Liver (tissue), 8 donors: ENCODE measurements at regions not wholly inside any gene's neighbourhood (a gene's known extent, or its start where the extent isn't known, plus 50 kb on each side); places are given as distances from the start of the nearest gene placed in this dataset.

Experiments used
- DNase-seq: peaks from one replicate; pipeline ENCODE4 v3.0.0-alpha.2; 2017; ENCODE audit warnings: low spot score
- H3K27ac ChIP-seq, 2 donors: one replicate each; pipeline ENCODE4 v1.7.0; 2013; ENCODE audit warnings: inconsistent platforms in 2 of 2, low read length in 2 of 2, control low read depth in 1 of 2, low read depth in 1 of 2, mild to moderate bottlenecking in 1 of 2
- H3K27me3 ChIP-seq, 4 donors: one replicate each; pipeline versions ENCODE4 v1.6.1 to v1.7.0; 2013; ENCODE audit warnings: low read length in 3 of 4, inconsistent platforms in 1 of 4, mild to moderate bottlenecking in 1 of 4, moderate library complexity in 1 of 4; ENCODE audit not compliant: control insufficient read depth in 4 of 4, insufficient read depth in 4 of 4
- H3K36me3 ChIP-seq, 4 donors: one replicate each; pipeline versions ENCODE4 v1.6.1 to v1.7.0; 2013; ENCODE audit warnings: low read length in 3 of 4, mild to moderate bottlenecking in 3 of 4, low read depth in 1 of 4, moderate library complexity in 1 of 4; ENCODE audit not compliant: control insufficient read depth in 4 of 4, insufficient read depth in 3 of 4
- H3K4me1 ChIP-seq, 4 donors: one replicate each; pipeline versions ENCODE4 v1.6.1 to v1.7.0; 2013; ENCODE audit warnings: low read length in 3 of 4, mild to moderate bottlenecking in 3 of 4, moderate library complexity in 1 of 4; ENCODE audit not compliant: control insufficient read depth in 4 of 4, insufficient read depth in 4 of 4
- H3K4me3 ChIP-seq, 3 donors: one replicate each; pipeline versions ENCODE4 v1.6.1 to v1.7.0; 2013; ENCODE audit warnings: low read length in 3 of 3, control low read depth in 1 of 3, low read depth in 1 of 3, mild to moderate bottlenecking in 1 of 3
- H3K9ac ChIP-seq, 2 donors: one replicate each; pipeline ENCODE4 v1.7.0; 2013; ENCODE audit warnings: low read length in 2 of 2, mild to moderate bottlenecking in 2 of 2, moderate library complexity in 2 of 2, control low read depth in 1 of 2, low read depth in 1 of 2
- H3K9me3 ChIP-seq, 4 donors: one replicate each; pipeline versions ENCODE4 v1.6.1 to v1.7.0; 2013; ENCODE audit warnings: low read length in 3 of 4; ENCODE audit not compliant: control insufficient read depth in 4 of 4
- CTCF ChIP-seq: fragments of 150-350 bp; IDR thresholded peaks from 2 replicates; pipeline ENCODE4 v1.5.1; 2017; ENCODE audit warnings: improper control_type of control experiment, low read depth, low read length; ENCODE audit not compliant: missing input control
- EGR1 ChIP-seq, 2 donors: IDR thresholded peaks; 2 replicates each; pipeline ENCODE4 v1.6.1; 2016 to 2018; ENCODE audit warnings: antibody characterized with exemption in 2 of 2, low read depth in 2 of 2
- FOXA2 ChIP-seq: IDR thresholded peaks from 2 replicates; pipeline ENCODE4 v1.6.1; 2016; ENCODE audit warnings: antibody characterized with exemption
- GABPA ChIP-seq, 2 donors: IDR thresholded peaks in 1 of 2; conservative IDR thresholded peaks in 1 of 2; 2 replicates each; pipeline ENCODE4 v1.6.1; 2016; ENCODE audit warnings: antibody characterized with exemption in 2 of 2, mild to moderate bottlenecking in 1 of 2, moderate library complexity in 1 of 2
- HNF4A ChIP-seq, 2 donors: conservative IDR thresholded peaks; 2 replicates each; pipeline ENCODE4 v1.6.1; 2016; ENCODE audit warnings: antibody characterized with exemption in 2 of 2, mild to moderate bottlenecking in 2 of 2
- HNF4G ChIP-seq: IDR thresholded peaks from 2 replicates; pipeline ENCODE4 v1.6.1; 2016; ENCODE audit warnings: antibody characterized with exemption
- MAX ChIP-seq: IDR thresholded peaks from 2 replicates; pipeline ENCODE4 v1.6.1; 2016; ENCODE audit warnings: antibody characterized with exemption
- NR2F2 ChIP-seq: IDR thresholded peaks from 2 replicates; pipeline ENCODE4 v1.6.1; 2016; ENCODE audit warnings: antibody characterized with exemption
- RAD21 ChIP-seq, 2 donors: IDR thresholded peaks; 2 replicates each; pipeline ENCODE4 v1.6.1; 2016; ENCODE audit warnings: antibody characterized with exemption in 2 of 2, mild to moderate bottlenecking in 2 of 2
- REST ChIP-seq: IDR thresholded peaks from 2 replicates; pipeline ENCODE4 v1.6.1; 2016; ENCODE audit warnings: antibody characterized with exemption, mild to moderate bottlenecking
- RXRA ChIP-seq, 2 donors: IDR thresholded peaks; 2 replicates each; pipeline ENCODE4 v1.6.1; 2017 to 2018; ENCODE audit warnings: antibody characterized with exemption in 2 of 2, mild to moderate bottlenecking in 1 of 2
- SP1 ChIP-seq: IDR thresholded peaks from 2 replicates; pipeline ENCODE4 v1.6.1; 2018; ENCODE audit warnings: antibody characterized with exemption, mild to moderate bottlenecking
- TAF1 ChIP-seq: conservative IDR thresholded peaks from 2 replicates; pipeline ENCODE4 v1.6.1; 2016; ENCODE audit warnings: antibody characterized with exemption, mild to moderate bottlenecking
- YY1 ChIP-seq: IDR thresholded peaks from 2 replicates; pipeline ENCODE4 v1.6.1; 2016; ENCODE audit warnings: antibody characterized with exemption, mild to moderate bottlenecking
- ZBTB33 ChIP-seq: IDR thresholded peaks from 2 replicates; pipeline ENCODE4 v1.6.1; 2016; ENCODE audit warnings: antibody characterized with exemption
- WGBS: extraction: QIAGEN DNeasy Blood & Tissue Kit; methylation state at CpG from one replicate; pipeline ENCODE4 v1.1.7; 2013; 5-methylcytosine and 5-hydroxymethylcytosine counted together
- TF ChIP-seq, protein P1 (sequence below): IDR thresholded peaks from 2 replicates; pipeline ENCODE4 v1.6.1; 2016; ENCODE audit warnings: antibody characterized with exemption
- donor health status: healthy.
- donor health status: healthy.
- donor health status: healthy.
- donor health status: healthy.
- donor health status: healthy.

- H3K9ac ChIP-seq: no peak overlapping the region
- H3K36me3 ChIP-seq: no peaks in the 10 kb centered on the region
- H3K4me1 ChIP-seq: no peaks in the 10 kb centered on the region
- no peak for TF ChIP-seq HNF4G
- TF ChIP-seq, protein P1, sequence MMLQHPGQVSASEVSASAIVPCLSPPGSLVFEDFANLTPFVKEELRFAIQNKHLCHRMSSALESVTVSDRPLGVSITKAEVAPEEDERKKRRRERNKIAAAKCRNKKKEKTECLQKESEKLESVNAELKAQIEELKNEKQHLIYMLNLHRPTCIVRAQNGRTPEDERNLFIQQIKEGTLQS: no peak
- TF ChIP-seq RAD21 (IDR thresholded peaks at IDR 0.05): no peak
- no peak for TF ChIP-seq ZBTB33
- no peak for TF ChIP-seq NR2F2
- no peak for TF ChIP-seq FOXA2
- TF ChIP-seq HNF4A (conservative IDR thresholded peaks at IDR 0.05): no peak
- TF ChIP-seq YY1: no peak
- no peak for TF ChIP-seq SP1
- no peak for TF ChIP-seq RXRA (IDR thresholded peaks at IDR 0.05)
- no peak for TF ChIP-seq MAX
- TF ChIP-seq GABPA (IDR thresholded peaks at IDR 0.05 in 1 of 2, conservative IDR thresholded peaks at IDR 0.05 in 1 of 2): no peak
- TF ChIP-seq CTCF: no peak
- no peak overlapping the region for H3K4me3 ChIP-seq
- no peak overlapping the region for H3K27ac ChIP-seq
- peaks cover 3 to 20% (median 11%) of the 10 kb centered on the region in 4 donors for H3K9me3 ChIP-seq
- 80% methylated on average over 9 of the region's 9 CpGs for WGBS
- no peak for DNase-seq
- H3K27me3 ChIP-seq: peaks cover 0 to 3% (median 0%) of the 10 kb centered on the region in 4 donors
These were observed 85.6 kb upstream of the SALL3 start for GRCh38 chr18:78894033-78894305.

- H3K27me3 ChIP-seq: peaks cover 0 to 3% (median 0%) of the 10 kb centered on the region in 4 donors
- no peaks in the 10 kb centered on the region for H3K4me1 ChIP-seq
- TF ChIP-seq REST (no peak), RAD21 (IDR thresholded peaks at IDR 0.05) (no peak), SP1 (no peak), TAF1 (no peak), EGR1 (IDR thresholded peaks at IDR 0.05; ENCODE audit: low read depth in 2 of 2) (no peak), NR2F2 (no peak), RXRA (IDR thresholded peaks at IDR 0.05) (no peak), HNF4G (no peak), CTCF (no peak)
- H3K9ac ChIP-seq: no peak overlapping the region
- H3K9me3 ChIP-seq: peaks cover 5 to 21% (median 14%) of the 10 kb centered on the region in 4 donors
- DNase-seq: no peak
- H3K27ac ChIP-seq: no peak overlapping the region
- H3K4me3 ChIP-seq: no peak overlapping the region
- WGBS: 79% methylated on average over 22 of the region's 22 CpGs
- no peaks in the 10 kb centered on the region for H3K36me3 ChIP-seq
These were observed 84.2 kb upstream of the SALL3 start for GRCh38 chr18:78895207-78896001.
